Fibroblast of lung (primary cell): ENCODE measurements at regions not wholly inside any gene's neighbourhood (a gene's known extent, or its start where the extent isn't known, plus 50 kb on each side); places are given as distances from the start of the nearest gene placed in this dataset.

Experiments
- CTCF ChIP-seq, 2 donors: IDR thresholded peaks in 1 of 2; conservative IDR thresholded peaks in 1 of 2; 1 replicate in 1 of 2; 2 replicates in 1 of 2; pipeline ENCODE4 v1.5.1; 2011 to 2012; ENCODE audit warnings: low read length in 2 of 2, control low read depth in 1 of 2, inconsistent platforms in 1 of 2, low read depth in 1 of 2, mild to moderate bottlenecking in 1 of 2
- EZH2 ChIP-seq: IDR thresholded peaks from 2 replicates; pipeline ENCODE4 v1.5.1; 2012; ENCODE audit warnings: low read length, control low read depth, mild to moderate bottlenecking; ENCODE audit errors: missing control alignments

GRCh38 chrX:38968344-38969216 is 167.3 kb downstream of the MID1IP1 start:
- TF ChIP-seq CTCF (conservative IDR thresholded peaks at IDR 0.05 in 1 of 2, IDR thresholded peaks at IDR 0.05 in 1 of 2; ENCODE audit: low read depth in 1 of 2, low read length in 2 of 2) (no peak), EZH2 (no peak)
